Fibroblast of lung (primary cell): ENCODE measurements at regions not wholly inside any gene's neighbourhood (a gene's known extent, or its start where the extent isn't known, plus 50 kb on each side); places are given as distances from the start of the nearest gene placed in this dataset.

Experiments used
- CTCF ChIP-seq, 2 donors: IDR thresholded peaks in 1 of 2; conservative IDR thresholded peaks in 1 of 2; 1 replicate in 1 of 2; 2 replicates in 1 of 2; pipeline ENCODE4 v1.5.1; 2011 to 2012; ENCODE audit warnings: low read length in 2 of 2, control low read depth in 1 of 2, inconsistent platforms in 1 of 2, low read depth in 1 of 2, mild to moderate bottlenecking in 1 of 2
- EZH2 ChIP-seq: IDR thresholded peaks from 2 replicates; pipeline ENCODE4 v1.5.1; 2012; ENCODE audit warnings: low read length, control low read depth, mild to moderate bottlenecking; ENCODE audit errors: missing control alignments

DNA sequence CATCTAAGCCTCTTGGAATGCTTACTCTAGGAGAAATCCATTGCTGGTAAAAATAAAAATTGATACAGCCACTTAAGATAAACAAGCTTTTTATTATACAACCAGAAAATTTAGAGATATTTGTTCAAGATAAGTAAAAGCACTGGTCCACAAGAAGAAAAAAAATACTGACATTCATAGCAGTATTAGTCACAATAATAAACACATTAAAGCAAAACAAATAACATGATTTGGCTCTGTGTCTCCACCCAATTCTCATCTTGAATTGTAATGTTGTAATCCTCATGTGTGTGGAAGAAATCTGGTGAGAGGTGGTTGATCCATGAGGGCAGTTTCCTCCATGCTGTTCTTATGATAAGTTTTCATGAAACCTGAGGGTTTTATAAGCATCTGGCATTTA, 1093.5 kb upstream of the ADGRB3 start:
- TF ChIP-seq CTCF (conservative IDR thresholded peaks at IDR 0.05 in 1 of 2, IDR thresholded peaks at IDR 0.05 in 1 of 2; ENCODE audit: low read depth in 1 of 2, low read length in 2 of 2) (no peak), EZH2 (no peak)
